PC-9 (cell line): ENCODE measurements at regions not wholly inside any gene's neighbourhood (a gene's known extent, or its start where the extent isn't known, plus 50 kb on each side); places are given as distances from the start of the nearest gene placed in this dataset.

ENCODE experiments used
- EZH2 ChIP-seq: fragments of 200-600 bp; sonication (generic); IDR thresholded peaks from 2 replicates; pipeline ENCODE4 v1.8.0; 2017; ENCODE audit warnings: antibody characterized with exemption, low read depth
- TF ChIP-seq, protein P1 (sequence below): fragments of 200-600 bp; sonication (generic); conservative IDR thresholded peaks from 2 replicates; pipeline ENCODE4 v1.6.1; 2017; ENCODE audit warnings: mixed run types, antibody characterized with exemption, mild to moderate bottlenecking, moderate library complexity

DNA sequence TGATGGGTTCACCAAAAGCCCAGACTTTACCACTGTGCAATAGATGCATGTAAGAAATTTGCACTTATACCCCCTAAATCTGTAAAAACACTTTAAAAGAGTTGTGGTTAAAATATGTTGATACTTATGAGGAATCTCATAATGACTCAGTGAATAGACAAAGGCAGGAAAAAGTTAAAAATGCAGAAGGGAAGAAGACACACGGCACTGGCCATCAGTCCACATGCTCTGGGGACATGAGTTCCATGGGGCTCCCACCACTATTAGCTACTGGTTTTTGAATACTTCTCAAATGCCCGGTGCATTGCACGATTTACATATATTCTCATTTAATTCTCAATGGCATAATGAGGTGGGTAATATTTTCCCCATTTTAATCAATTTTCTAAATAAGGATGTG lies 59.3 kb upstream of the BLID start:
- TF ChIP-seq, protein P1, sequence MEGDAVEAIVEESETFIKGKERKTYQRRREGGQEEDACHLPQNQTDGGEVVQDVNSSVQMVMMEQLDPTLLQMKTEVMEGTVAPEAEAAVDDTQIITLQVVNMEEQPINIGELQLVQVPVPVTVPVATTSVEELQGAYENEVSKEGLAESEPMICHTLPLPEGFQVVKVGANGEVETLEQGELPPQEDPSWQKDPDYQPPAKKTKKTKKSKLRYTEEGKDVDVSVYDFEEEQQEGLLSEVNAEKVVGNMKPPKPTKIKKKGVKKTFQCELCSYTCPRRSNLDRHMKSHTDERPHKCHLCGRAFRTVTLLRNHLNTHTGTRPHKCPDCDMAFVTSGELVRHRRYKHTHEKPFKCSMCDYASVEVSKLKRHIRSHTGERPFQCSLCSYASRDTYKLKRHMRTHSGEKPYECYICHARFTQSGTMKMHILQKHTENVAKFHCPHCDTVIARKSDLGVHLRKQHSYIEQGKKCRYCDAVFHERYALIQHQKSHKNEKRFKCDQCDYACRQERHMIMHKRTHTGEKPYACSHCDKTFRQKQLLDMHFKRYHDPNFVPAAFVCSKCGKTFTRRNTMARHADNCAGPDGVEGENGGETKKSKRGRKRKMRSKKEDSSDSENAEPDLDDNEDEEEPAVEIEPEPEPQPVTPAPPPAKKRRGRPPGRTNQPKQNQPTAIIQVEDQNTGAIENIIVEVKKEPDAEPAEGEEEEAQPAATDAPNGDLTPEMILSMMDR, result no peak
- no peak for TF ChIP-seq EZH2
